Heart left ventricle (tissue), 13 donors: ENCODE measurements at regions not wholly inside any gene's neighbourhood (a gene's known extent, or its start where the extent isn't known, plus 50 kb on each side); places are given as distances from the start of the nearest gene placed in this dataset.

Source experiments
- POLR2A ChIP-seq, 2 donors: fragments of 450-650 bp; IDR thresholded peaks; one replicate each; pipeline ENCODE4 v1.6.1; 2017; ENCODE audit warnings: antibody characterized with exemption in 2 of 2, mild to moderate bottlenecking in 2 of 2, moderate library complexity in 2 of 2
- TF ChIP-seq, protein P1 (sequence below), 12 donors: fragments of 200-600 bp; sonication (generic) in 4 of 12; IDR thresholded peaks; one replicate each; pipeline versions ENCODE4 v1.5.0 to v1.8.0; 2018 to 2022; ENCODE audit warnings: antibody characterized with exemption in 12 of 12, mild to moderate bottlenecking in 5 of 12
- donor health status: ischemic (EF 13 %, LVEDD 7.1; RV severe dilation, severe dysfunction).
- donor health status: DM: no; HTN: yes; CAD: no.
- donor health status: DM: no; HTN: no; CAD: no.
- donor health status: ischemic (EF 25% LVEDD 6.9; RV normal size, moderate dysfunction).
- donor health status: ischemic (EF 25% LVEDD 5.7; RV mildly dilated, moderate dysfunction).
- donor health status: ischemic (EF 35%, LVEDD 5.7; RV mildly dilated, moderate dysfunction).
- donor health status: nonischemic (EF 11% LVEDD 7.7; RV severe dilation, severe dysfunction).
- donor health status: DM: yes; HTN: yes; CAD: no.
- donor health status: PGD.
- donor health status: ischemic (EF 29% LVEDD 5.4; RV normal size, mild dysfunction).
- donor health status: nonischemic (EF 23%, LVEDD 6.1; RV moderate dilation, normal function).

- TF ChIP-seq, protein P1, sequence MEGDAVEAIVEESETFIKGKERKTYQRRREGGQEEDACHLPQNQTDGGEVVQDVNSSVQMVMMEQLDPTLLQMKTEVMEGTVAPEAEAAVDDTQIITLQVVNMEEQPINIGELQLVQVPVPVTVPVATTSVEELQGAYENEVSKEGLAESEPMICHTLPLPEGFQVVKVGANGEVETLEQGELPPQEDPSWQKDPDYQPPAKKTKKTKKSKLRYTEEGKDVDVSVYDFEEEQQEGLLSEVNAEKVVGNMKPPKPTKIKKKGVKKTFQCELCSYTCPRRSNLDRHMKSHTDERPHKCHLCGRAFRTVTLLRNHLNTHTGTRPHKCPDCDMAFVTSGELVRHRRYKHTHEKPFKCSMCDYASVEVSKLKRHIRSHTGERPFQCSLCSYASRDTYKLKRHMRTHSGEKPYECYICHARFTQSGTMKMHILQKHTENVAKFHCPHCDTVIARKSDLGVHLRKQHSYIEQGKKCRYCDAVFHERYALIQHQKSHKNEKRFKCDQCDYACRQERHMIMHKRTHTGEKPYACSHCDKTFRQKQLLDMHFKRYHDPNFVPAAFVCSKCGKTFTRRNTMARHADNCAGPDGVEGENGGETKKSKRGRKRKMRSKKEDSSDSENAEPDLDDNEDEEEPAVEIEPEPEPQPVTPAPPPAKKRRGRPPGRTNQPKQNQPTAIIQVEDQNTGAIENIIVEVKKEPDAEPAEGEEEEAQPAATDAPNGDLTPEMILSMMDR (IDR thresholded peaks at IDR 0.05), result no peak
- TF ChIP-seq POLR2A (IDR thresholded peaks at IDR 0.05), result no peak
Observed at GRCh38 chr12:115820656-115821055, 456.8 kb downstream of the MED13L start.
